GM12891 (cell line): ENCODE measurements at regions not wholly inside any gene's neighbourhood (a gene's known extent, or its start where the extent isn't known, plus 50 kb on each side); places are given as distances from the start of the nearest gene placed in this dataset.
"Not testable (repeated sequence)": the region's sequence is repeated elsewhere in the genome, so short reads cannot be mapped to it uniquely, and the experiment has no call there.

Experiments
- PAX5 ChIP-seq: IDR thresholded peaks from 2 replicates; pipeline ENCODE4 v1.6.1; 2011; ENCODE audit warnings: low read length, moderate library complexity, mild to moderate bottlenecking; ENCODE audit not compliant: insufficient read depth, severe bottlenecking
- POLR2A ChIP-seq: IDR thresholded peaks from 2 replicates; pipeline ENCODE4 v1.6.1; 2011; ENCODE audit warnings: low read depth, low read length, control low read depth
- POLR2AphosphoS5 ChIP-seq: IDR thresholded peaks from 2 replicates; pipeline ENCODE4 v1.6.1; 2011; ENCODE audit warnings: low read depth, low read length, control low read depth
- POU2F2 ChIP-seq: IDR thresholded peaks from 2 replicates; pipeline ENCODE4 v1.6.1; 2011; ENCODE audit warnings: low read depth, mild to moderate bottlenecking, control low read depth, low read length, moderate library complexity
- SPI1 ChIP-seq: IDR thresholded peaks from 2 replicates; pipeline ENCODE4 v1.6.1; 2011; ENCODE audit warnings: low read depth, low read length, control low read depth
- TAF1 ChIP-seq: IDR thresholded peaks from 2 replicates; pipeline ENCODE4 v1.6.1; 2011; ENCODE audit warnings: low read depth, low read length, control low read depth

DNA sequence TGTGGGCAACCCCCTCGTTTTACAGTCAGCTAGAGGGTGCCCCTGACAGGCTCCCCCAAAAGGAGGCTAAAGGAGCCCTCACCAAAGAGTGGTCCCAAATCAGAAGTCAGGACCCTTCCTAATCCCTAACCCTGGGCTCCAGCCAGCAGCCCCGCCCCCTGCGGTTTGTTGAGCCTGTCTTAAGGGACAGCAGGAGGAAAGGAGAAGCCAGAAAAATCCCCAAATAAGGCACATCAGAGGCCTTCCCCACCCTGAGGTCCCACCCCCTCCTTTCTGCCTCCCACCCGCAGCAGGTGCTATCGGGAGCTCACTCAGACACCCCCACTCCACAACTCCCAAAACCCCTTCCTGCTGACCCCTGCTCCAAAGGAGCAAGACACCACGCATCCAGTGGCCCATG, 127.2 kb downstream of the TNFRSF13B start:
- TF ChIP-seq POLR2AphosphoS5, TAF1, POLR2A, SPI1, PAX5, POU2F2: not testable (repeated sequence)
